Neuron (in vitro differentiated cells): ENCODE measurements at regions not wholly inside any gene's neighbourhood (a gene's known extent, or its start where the extent isn't known, plus 50 kb on each side); places are given as distances from the start of the nearest gene placed in this dataset.

Source experiments
- H2AFZ ChIP-seq: one replicate; pipeline ENCODE4 v1.6.1; 2013; ENCODE audit warnings: low read depth, mild to moderate bottlenecking, inconsistent platforms, low read length, moderate library complexity
- H3K27me3 ChIP-seq: one replicate; pipeline ENCODE4 v1.6.1; 2013; ENCODE audit warnings: low read length; ENCODE audit not compliant: insufficient read depth
- H3K36me3 ChIP-seq: one replicate; pipeline ENCODE4 v1.6.1; 2013; ENCODE audit warnings: low read length; ENCODE audit not compliant: insufficient read depth
- H3K4me1 ChIP-seq: one replicate; pipeline ENCODE4 v1.6.1; 2013; ENCODE audit warnings: low read length; ENCODE audit not compliant: insufficient read depth
- H3K4me3 ChIP-seq: 2 replicates; pipeline ENCODE4 v1.5.1; 2013; ENCODE audit warnings: mild to moderate bottlenecking, low read length, moderate library complexity
- H3K9me3 ChIP-seq: one replicate; pipeline ENCODE4 v1.6.1; 2013; ENCODE audit warnings: low read length

- H3K27me3 ChIP-seq, result peaks cover 4% of the 10 kb centered on the region
- H3K4me3 ChIP-seq, result no peak overlapping the region
- H3K9me3 ChIP-seq, result no peaks in the 10 kb centered on the region
- no peak overlapping the region for H2AFZ ChIP-seq
- no peaks in the 10 kb centered on the region for H3K36me3 ChIP-seq
- H3K4me1 ChIP-seq, result no peaks in the 10 kb centered on the region
Observed at GRCh38 chr1:229065613-229066012, 205.3 kb upstream of the RAB4A start.

- Histone ChIP-seq H3K4me3 (no peak overlapping the region), H3K9me3 (no peaks in the 10 kb centered on the region), H3K36me3 (no peaks in the 10 kb centered on the region), H2AFZ (no peak overlapping the region), H3K27me3 (peaks cover 4% of the 10 kb centered on the region), H3K4me1 (no peaks in the 10 kb centered on the region)
Observed at GRCh38 chr1:229066591-229066990, 204.3 kb upstream of the RAB4A start.

GRCh38 chr1:229067546-229067945, 203.4 kb upstream of the RAB4A start:
- H3K36me3 ChIP-seq, result no peaks in the 10 kb centered on the region
- H2AFZ ChIP-seq, result no peak overlapping the region
- peaks cover 4% of the 10 kb centered on the region for H3K27me3 ChIP-seq
- H3K9me3 ChIP-seq, result no peaks in the 10 kb centered on the region
- H3K4me3 ChIP-seq, result no peak overlapping the region
- H3K4me1 ChIP-seq, result no peaks in the 10 kb centered on the region

DNA sequence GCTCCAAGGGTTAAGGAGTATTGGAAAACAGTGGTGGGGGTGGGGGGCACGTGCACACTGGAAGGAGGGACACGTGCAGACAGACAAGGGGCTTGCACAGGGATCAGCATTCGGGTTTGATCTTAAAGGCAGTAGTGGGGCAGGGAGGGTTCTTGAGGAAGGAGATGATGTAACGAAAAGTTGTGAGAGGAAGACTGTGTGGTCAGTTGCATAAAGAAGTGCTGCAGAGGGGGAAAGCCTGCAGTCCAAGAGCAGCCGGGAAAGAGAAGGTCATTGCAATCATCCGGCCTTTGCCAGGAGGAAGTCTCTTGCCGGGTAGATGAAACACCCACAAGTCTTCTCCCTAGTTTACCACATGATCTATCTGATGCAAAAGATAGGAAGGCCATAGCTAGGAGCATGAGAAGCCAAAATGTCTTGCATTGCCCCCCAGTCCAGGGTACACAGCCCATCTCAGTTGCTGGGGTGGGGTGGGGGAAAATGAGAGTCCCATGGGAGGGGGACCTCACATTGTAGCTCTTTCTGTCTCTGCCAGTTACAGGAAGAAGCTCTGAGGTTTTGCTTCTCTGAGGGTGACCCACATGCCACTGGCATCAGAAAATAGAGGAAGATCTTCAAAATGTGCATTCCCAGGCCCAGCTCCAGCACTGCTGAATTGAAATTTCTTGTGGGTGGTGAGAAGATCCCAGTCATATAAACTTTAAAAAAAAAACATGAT, 202.5 kb upstream of the RAB4A start:
- no peak overlapping the region for H2AFZ ChIP-seq
- H3K4me1 ChIP-seq, result no peaks in the 10 kb centered on the region
- peaks cover 4% of the 10 kb centered on the region for H3K27me3 ChIP-seq
- no peak overlapping the region for H3K4me3 ChIP-seq
- no peaks in the 10 kb centered on the region for H3K9me3 ChIP-seq
- no peaks in the 10 kb centered on the region for H3K36me3 ChIP-seq

- H3K27me3 ChIP-seq, result peaks cover 4% of the 10 kb centered on the region
- no peak overlapping the region for H2AFZ ChIP-seq
Observed at GRCh38 chr1:229069176-229069575, 201.7 kb upstream of the RAB4A start.

DNA sequence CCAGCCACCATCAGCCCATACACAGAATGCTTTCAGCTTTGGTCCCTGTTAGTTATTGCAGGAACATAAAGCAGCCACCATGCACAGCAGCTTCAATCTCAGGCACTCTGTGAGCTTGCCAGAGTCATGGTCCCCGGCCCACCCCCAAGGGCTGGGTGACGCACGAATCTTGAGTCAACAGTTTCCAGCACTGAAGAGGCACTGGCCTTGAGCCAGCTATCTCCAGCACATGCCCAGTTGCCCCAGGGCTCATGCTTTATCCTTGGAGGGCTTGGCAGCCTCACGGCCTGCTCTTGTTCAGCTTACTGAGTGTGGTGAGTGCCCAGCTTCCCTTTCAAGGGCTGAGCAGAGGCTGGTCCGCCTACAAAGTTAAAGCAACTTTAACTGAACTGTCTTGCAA, 200.7 kb upstream of the RAB4A start:
- Histone ChIP-seq H2AFZ (no peak overlapping the region), H3K4me3 (no peak overlapping the region)

More at GRCh38 chr1:229069176-229069575, 201.7 kb upstream of the RAB4A start:
- H3K4me1 ChIP-seq, result no peaks in the 10 kb centered on the region
- H3K4me3 ChIP-seq, result no peak overlapping the region
- no peaks in the 10 kb centered on the region for H3K9me3 ChIP-seq
- no peaks in the 10 kb centered on the region for H3K36me3 ChIP-seq

GRCh38 chr1:229073251-229073650, 197.7 kb upstream of the RAB4A start:
- Histone ChIP-seq H3K36me3 (no peaks in the 10 kb centered on the region), H3K4me1 (no peaks in the 10 kb centered on the region), H3K9me3 (no peaks in the 10 kb centered on the region), H2AFZ (no peak overlapping the region), H3K27me3 (peaks cover 4% of the 10 kb centered on the region), H3K4me3 (no peak overlapping the region)

More for the DNA sequence above, 200.7 kb upstream of the RAB4A start:
- no peaks in the 10 kb centered on the region for H3K9me3 ChIP-seq
- no peaks in the 10 kb centered on the region for H3K36me3 ChIP-seq
- peaks cover 4% of the 10 kb centered on the region for H3K27me3 ChIP-seq
- H3K4me1 ChIP-seq, result no peaks in the 10 kb centered on the region

GRCh38 chr1:229075217-229075616, 195.7 kb upstream of the RAB4A start:
- Histone ChIP-seq H3K4me3 (no peak overlapping the region), H3K4me1 (no peaks in the 10 kb centered on the region), H3K27me3 (no peaks in the 10 kb centered on the region), H3K36me3 (no peaks in the 10 kb centered on the region), H3K9me3 (no peaks in the 10 kb centered on the region), H2AFZ (no peak overlapping the region)

DNA sequence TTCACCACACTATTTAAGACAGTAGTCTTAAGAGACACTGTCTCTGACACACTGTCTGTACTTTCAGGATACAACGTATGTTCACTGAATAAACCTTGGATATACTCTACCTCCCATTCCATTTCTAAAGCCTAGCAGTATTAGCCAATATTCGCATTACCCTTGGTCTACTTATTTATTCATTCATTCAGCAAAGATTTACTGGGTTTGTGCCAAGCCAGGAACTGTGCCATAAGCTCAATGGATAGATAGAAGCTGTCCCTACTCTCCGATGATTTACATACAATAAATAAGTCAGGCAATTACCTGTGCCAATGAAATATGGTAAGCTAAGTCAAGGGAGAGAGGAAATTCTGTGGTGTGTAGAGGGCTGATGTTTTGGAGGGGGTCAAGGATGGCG, 195.2 kb upstream of the RAB4A start:
- Histone ChIP-seq H3K36me3 (no peaks in the 10 kb centered on the region), H3K27me3 (no peaks in the 10 kb centered on the region)

DNA sequence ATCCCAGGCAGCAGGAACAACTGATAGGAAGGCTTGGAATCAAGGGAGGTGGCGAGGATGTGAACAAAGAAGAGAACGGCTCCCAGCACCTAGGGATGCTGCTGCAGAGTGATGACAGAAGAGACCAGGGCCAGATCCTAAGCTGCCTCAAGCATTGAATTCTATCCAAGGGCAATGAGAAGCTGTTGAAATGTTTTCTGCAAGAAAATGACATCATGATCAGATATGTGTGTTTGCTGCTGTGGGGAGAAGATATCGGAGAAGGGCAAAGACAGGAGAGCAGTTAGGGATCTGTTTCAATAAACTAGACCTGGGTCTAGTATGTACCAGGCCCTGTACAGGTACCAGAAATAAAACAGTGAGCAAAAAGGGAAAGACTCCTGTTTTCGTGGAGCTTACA, 194.7 kb upstream of the RAB4A start:
- H3K36me3 ChIP-seq, result no peaks in the 10 kb centered on the region
- H3K27me3 ChIP-seq, result no peaks in the 10 kb centered on the region
- H3K9me3 ChIP-seq, result no peaks in the 10 kb centered on the region
- H2AFZ ChIP-seq, result no peak overlapping the region
- H3K4me3 ChIP-seq, result no peak overlapping the region
- H3K4me1 ChIP-seq, result no peaks in the 10 kb centered on the region

More for the DNA sequence above, 195.2 kb upstream of the RAB4A start:
- Histone ChIP-seq H3K9me3 (no peaks in the 10 kb centered on the region), H3K4me1 (no peaks in the 10 kb centered on the region), H3K4me3 (no peak overlapping the region), H2AFZ (no peak overlapping the region)

GRCh38 chr1:229079016-229079595, 191.8 kb upstream of the RAB4A start:
- Histone ChIP-seq H3K36me3 (no peaks in the 10 kb centered on the region), H3K4me3 (no peak overlapping the region), H3K9me3 (peaks cover 2% of the 10 kb centered on the region), H3K4me1 (no peaks in the 10 kb centered on the region), H3K27me3 (no peaks in the 10 kb centered on the region), H2AFZ (no peak overlapping the region)

DNA sequence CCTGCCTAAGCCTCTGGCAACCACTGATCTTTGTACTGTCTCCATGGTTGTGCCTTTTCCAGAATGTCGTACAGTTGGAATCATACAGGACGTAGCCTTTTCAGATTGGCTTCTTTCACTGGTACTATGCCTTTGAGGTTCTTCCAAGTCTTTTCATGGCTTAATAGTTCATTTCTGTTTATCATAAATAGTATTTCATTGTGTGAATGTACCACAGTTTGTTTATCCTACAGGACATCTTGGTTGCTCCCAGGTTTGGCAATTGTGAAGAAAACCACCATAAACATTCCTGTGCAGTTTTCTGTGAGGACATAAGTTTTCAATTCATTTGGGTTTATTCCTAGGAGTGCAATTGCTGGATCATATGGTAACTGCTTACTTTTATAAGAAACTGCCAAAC, 190.6 kb upstream of the RAB4A start:
- Histone ChIP-seq H3K4me1 (no peaks in the 10 kb centered on the region), H2AFZ (no peak overlapping the region), H3K4me3 (no peak overlapping the region), H3K36me3 (no peaks in the 10 kb centered on the region), H3K27me3 (no peaks in the 10 kb centered on the region), H3K9me3 (peaks cover 2% of the 10 kb centered on the region)

- H3K4me3 ChIP-seq, result no peak overlapping the region
- H3K36me3 ChIP-seq, result no peaks in the 10 kb centered on the region
- H3K4me1 ChIP-seq, result no peaks in the 10 kb centered on the region
- H3K9me3 ChIP-seq, result peaks cover 2% of the 10 kb centered on the region
- no peak overlapping the region for H2AFZ ChIP-seq
- H3K27me3 ChIP-seq, result no peaks in the 10 kb centered on the region
Observed at GRCh38 chr1:229085291-229085690, 185.6 kb upstream of the RAB4A start.

DNA sequence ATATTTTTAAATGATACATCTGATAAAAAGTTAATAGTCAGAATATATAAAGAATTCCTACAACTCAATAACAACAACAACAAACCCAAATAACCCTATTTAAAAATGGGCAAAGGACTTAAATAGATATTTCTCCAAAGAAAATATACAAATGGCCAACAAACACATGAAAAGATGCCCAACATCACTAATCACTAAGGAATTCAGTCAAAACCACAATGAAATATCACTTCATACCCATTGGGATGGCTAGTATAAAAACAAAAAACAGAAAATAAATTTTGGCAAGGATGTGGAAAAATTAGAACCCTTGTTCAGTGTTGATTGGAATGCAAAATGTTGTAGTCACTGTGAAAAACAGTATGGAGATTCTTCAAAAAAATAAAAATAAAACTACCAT, 184.8 kb upstream of the RAB4A start:
- no peaks in the 10 kb centered on the region for H3K36me3 ChIP-seq
- H3K27me3 ChIP-seq, result no peaks in the 10 kb centered on the region
- H3K4me1 ChIP-seq, result no peaks in the 10 kb centered on the region
- no peak overlapping the region for H2AFZ ChIP-seq
- H3K4me3 ChIP-seq, result no peak overlapping the region
- peaks cover 2% of the 10 kb centered on the region for H3K9me3 ChIP-seq
